Natural killer cell (primary cell): ENCODE measurements at regions not wholly inside any gene's neighbourhood (a gene's known extent, or its start where the extent isn't known, plus 50 kb on each side); places are given as distances from the start of the nearest gene placed in this dataset.

Source experiments
- ATAC-seq, 3 donors: fragments of 150-1000 bp in 2 of 3; fragments of 200-7000 bp in 1 of 3; cut with Tn5 transposase; 1 replicate in 1 of 3; 2 replicates in 2 of 3; pipeline ENCODE4 v1.10.0; 2021; ENCODE audit warnings: mild to moderate bottlenecking in 2 of 3, moderate library complexity in 2 of 3
- DNase-seq, 2 donors: peaks; one replicate each; pipeline versions ENCODE4 v3.0.0 to v3.0.0-alpha.2; 2013 to 2021; ENCODE audit warnings: mixed read lengths in 1 of 2
- H3K27ac ChIP-seq: one replicate; pipeline ENCODE4 v1.5.1; 2013; ENCODE audit warnings: mild to moderate bottlenecking, low read length
- H3K27me3 ChIP-seq: one replicate; pipeline ENCODE4 v1.6.1; 2013; ENCODE audit warnings: low read length; ENCODE audit not compliant: control insufficient read depth, insufficient read depth
- H3K36me3 ChIP-seq: one replicate; pipeline ENCODE4 v1.6.1; 2013; ENCODE audit warnings: low read length; ENCODE audit not compliant: control insufficient read depth, insufficient read depth
- H3K4me1 ChIP-seq: one replicate; pipeline ENCODE4 v1.6.1; 2013; ENCODE audit warnings: low read length; ENCODE audit not compliant: control insufficient read depth, insufficient read depth
- H3K4me3 ChIP-seq: one replicate; pipeline ENCODE4 v1.5.1; 2013; ENCODE audit warnings: low read length
- H3K9me3 ChIP-seq: one replicate; pipeline ENCODE4 v1.6.1; 2013; ENCODE audit warnings: low read length; ENCODE audit not compliant: control insufficient read depth, insufficient read depth
- H3K27ac Mint-ChIP-seq, 2 donors: one replicate each; pipeline ENCODE4 v1.8.0; 2022; ENCODE audit warnings: mild to moderate bottlenecking in 2 of 2, mixed read lengths in 2 of 2, moderate library complexity in 1 of 2
- H3K27me3 Mint-ChIP-seq, 2 donors: one replicate each; pipeline ENCODE4 v1.8.0; 2022; ENCODE audit warnings: low read depth in 2 of 2, mixed read lengths in 2 of 2
- H3K36me3 Mint-ChIP-seq: one replicate; pipeline ENCODE4 v1.8.0; 2022; ENCODE audit warnings: mixed read lengths
- H3K4me1 Mint-ChIP-seq, 2 donors: one replicate each; pipeline ENCODE4 v1.8.0; 2022; ENCODE audit warnings: mixed read lengths in 2 of 2
- H3K4me3 Mint-ChIP-seq: one replicate; pipeline ENCODE4 v1.8.0; 2022; ENCODE audit warnings: mild to moderate bottlenecking, moderate library complexity, mixed read lengths
- H3K9me3 Mint-ChIP-seq, 2 donors: one replicate each; pipeline ENCODE4 v1.8.0; 2022; ENCODE audit warnings: mixed read lengths in 2 of 2
- whole genome bisulfite sequencing: methylation state at CpG from one replicate; pipeline ENCODE4 v1.1.7; 2013; ENCODE audit warnings: missing lambda C conversion rate; ENCODE audit not compliant: insufficient coverage; 5-methylcytosine and 5-hydroxymethylcytosine counted together
- intact Hi-C: fragments of 100-400 bp; cut with micrococcal nuclease; formaldehyde crosslinking; loops from one replicate; pipeline ENCODE4 v1.14.2; 2022
- TF ChIP-seq, protein P1 (sequence below): fragments of 200-600 bp; IDR thresholded peaks from one replicate; pipeline ENCODE4 v1.8.0; 2022; ENCODE audit warnings: antibody characterized with exemption

DNA sequence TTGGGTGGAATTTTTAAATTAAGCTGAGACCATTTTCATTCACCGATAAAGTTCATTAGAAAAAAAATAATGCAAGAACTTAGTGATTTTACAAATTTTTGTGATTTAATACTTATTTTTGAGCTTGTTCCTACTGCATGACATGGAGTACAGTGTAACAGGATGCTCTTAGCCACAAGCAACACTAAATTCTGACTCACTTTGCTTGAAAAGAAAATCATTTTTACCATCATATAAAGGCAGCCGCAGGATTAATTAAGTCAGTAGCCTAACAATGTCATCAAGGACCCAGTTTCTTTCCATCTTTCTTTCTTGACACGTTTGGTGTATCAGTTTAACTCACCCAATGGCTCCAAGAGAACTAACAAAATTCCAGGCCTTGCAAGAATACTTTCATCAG, 540.3 kb upstream of the LUZP2 start:
- 75% methylated on average over 2 of the region's 3 CpGs for WGBS
- no peaks in the 10 kb centered on the region for H3K27me3 ChIP-seq
- ATAC-seq (no peak), DNase-seq (no peak)
- TF ChIP-seq, protein P1, sequence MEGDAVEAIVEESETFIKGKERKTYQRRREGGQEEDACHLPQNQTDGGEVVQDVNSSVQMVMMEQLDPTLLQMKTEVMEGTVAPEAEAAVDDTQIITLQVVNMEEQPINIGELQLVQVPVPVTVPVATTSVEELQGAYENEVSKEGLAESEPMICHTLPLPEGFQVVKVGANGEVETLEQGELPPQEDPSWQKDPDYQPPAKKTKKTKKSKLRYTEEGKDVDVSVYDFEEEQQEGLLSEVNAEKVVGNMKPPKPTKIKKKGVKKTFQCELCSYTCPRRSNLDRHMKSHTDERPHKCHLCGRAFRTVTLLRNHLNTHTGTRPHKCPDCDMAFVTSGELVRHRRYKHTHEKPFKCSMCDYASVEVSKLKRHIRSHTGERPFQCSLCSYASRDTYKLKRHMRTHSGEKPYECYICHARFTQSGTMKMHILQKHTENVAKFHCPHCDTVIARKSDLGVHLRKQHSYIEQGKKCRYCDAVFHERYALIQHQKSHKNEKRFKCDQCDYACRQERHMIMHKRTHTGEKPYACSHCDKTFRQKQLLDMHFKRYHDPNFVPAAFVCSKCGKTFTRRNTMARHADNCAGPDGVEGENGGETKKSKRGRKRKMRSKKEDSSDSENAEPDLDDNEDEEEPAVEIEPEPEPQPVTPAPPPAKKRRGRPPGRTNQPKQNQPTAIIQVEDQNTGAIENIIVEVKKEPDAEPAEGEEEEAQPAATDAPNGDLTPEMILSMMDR = no peak
- H3K4me3 ChIP-seq = no peak overlapping the region
- no peaks in the 10 kb centered on the region for H3K4me1 ChIP-seq
- Mint-ChIP-seq H3K27ac (no peak overlapping the region), H3K4me1 (no peaks in the 10 kb centered on the region), H3K36me3 (no peaks in the 10 kb centered on the region), H3K4me3 (no peak overlapping the region), H3K9me3 (no peaks in the 10 kb centered on the region), H3K27me3 (no peaks in the 10 kb centered on the region)
- intact Hi-C loops = no loop called here
- H3K9me3 ChIP-seq = no peaks in the 10 kb centered on the region
- H3K27ac ChIP-seq = no peak overlapping the region
- no peaks in the 10 kb centered on the region for H3K36me3 ChIP-seq

DNA sequence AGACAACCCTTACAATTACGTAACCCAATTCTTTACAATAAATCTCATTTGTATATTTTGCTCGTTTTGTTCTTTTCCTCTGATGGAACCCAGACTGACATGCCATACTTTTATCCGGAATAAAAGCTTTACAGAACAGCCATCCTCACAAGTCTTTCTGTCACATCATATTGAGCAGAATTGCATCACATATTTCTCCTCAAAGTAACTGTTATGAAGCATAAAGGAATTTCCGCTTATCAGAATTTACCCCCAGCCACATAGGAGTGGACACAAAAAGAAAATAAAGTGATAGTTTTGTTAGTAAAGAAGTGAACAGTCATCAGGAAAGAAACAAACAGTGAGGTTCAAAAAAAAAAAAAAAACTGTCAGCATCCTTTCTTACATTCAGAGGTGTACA, 539.5 kb upstream of the LUZP2 start:
- H3K9me3 ChIP-seq = no peaks in the 10 kb centered on the region
- Mint-ChIP-seq H3K4me3 (no peak overlapping the region), H3K27me3 (no peaks in the 10 kb centered on the region), H3K27ac (no peak overlapping the region), H3K36me3 (no peaks in the 10 kb centered on the region), H3K9me3 (no peaks in the 10 kb centered on the region), H3K4me1 (no peaks in the 10 kb centered on the region)
- WGBS = 96% methylated on average over 3 of the region's 4 CpGs
- no peaks in the 10 kb centered on the region for H3K36me3 ChIP-seq
- TF ChIP-seq, protein P1 = no peak
- no peak for ATAC-seq
- intact Hi-C loops = no loop called here
- DNase-seq = no peak
- H3K27me3 ChIP-seq = no peaks in the 10 kb centered on the region
- no peak overlapping the region for H3K4me3 ChIP-seq
- H3K27ac ChIP-seq = no peak overlapping the region
- no peaks in the 10 kb centered on the region for H3K4me1 ChIP-seq

DNA sequence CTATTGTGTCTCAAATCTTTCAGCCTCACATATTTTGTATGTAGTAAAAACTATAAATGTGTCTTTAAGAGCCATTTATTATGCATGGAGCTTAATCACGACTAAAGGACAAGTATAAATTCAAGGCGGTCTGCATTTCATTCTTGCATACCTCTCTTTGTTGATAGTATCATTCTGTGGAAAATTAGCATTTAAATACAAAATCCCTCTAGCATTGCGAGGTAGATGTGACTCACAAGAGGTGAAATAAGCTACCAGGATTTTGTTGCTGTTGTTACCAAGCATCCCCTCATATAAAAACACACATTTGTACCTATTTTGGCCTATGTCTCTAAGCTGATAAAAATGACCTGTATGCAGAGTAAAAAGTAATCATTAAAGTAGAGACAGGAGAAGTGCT, 537.4 kb upstream of the LUZP2 start:
- DNase-seq = no peak
- no peaks in the 10 kb centered on the region for H3K9me3 Mint-ChIP-seq
- H3K4me3 Mint-ChIP-seq = no peak overlapping the region
- no peaks in the 10 kb centered on the region for H3K4me1 ChIP-seq
- no peaks in the 10 kb centered on the region for H3K27me3 ChIP-seq
- H3K9me3 ChIP-seq = no peaks in the 10 kb centered on the region
- H3K36me3 Mint-ChIP-seq = no peaks in the 10 kb centered on the region
- 90% methylated on average over 2 of the region's 3 CpGs for WGBS
- H3K27ac Mint-ChIP-seq = no peak overlapping the region
- TF ChIP-seq, protein P1 = no peak
- H3K4me3 ChIP-seq = no peak overlapping the region
- H3K27me3 Mint-ChIP-seq = no peaks in the 10 kb centered on the region
- H3K27ac ChIP-seq = no peak overlapping the region
- intact Hi-C loops = no loop called here
- no peak for ATAC-seq
- H3K36me3 ChIP-seq = no peaks in the 10 kb centered on the region
- no peaks in the 10 kb centered on the region for H3K4me1 Mint-ChIP-seq

DNA sequence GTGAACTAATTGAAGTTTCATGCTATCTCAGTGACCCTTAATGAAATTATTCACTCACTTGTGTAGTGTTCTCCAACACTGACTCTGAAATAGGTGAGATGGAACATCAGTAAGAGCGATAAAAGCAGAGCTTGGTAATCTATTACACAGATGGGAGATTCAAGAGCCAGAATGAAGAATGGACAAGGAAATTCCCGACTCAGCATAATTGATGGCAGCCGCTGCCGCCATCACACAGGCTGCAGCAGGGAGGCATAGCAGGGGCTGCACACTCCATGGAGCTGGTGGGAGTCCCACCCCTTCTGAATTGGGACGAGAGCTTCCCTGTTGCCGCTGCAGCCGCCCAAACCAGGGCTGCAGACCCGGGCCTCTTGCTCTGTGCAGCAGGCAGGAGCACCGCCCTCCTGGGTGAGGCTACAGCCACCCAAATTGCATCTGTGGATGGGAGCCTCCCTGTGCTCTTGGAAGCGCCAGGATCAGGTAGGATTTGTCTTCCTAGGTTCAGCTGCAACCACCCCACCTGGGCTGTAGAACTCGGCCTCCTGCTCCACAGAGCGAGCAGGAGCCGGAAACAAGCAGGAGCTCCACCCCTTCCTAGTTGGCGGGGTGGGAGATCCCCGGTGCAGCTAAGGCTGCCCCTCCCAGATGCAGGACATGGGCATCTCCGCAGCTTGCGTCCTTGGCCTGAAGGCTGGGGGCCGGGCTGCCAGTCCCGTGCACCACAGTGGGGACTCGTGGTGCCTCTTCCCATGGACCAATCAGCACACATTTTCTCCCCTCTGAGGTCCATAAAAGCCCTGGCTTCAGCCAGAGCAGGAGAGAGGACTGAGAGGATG, 535.1 kb upstream of the LUZP2 start:
- Histone ChIP-seq H3K4me1 (no peaks in the 10 kb centered on the region), H3K9me3 (no peaks in the 10 kb centered on the region), H3K4me3 (no peak overlapping the region), H3K27ac (no peak overlapping the region), H3K36me3 (no peaks in the 10 kb centered on the region), H3K27me3 (no peaks in the 10 kb centered on the region)
- H3K27ac Mint-ChIP-seq = no peak overlapping the region
- H3K4me3 Mint-ChIP-seq = no peak overlapping the region
- ATAC-seq (no peak), DNase-seq (no peak)
- intact Hi-C loops = no loop called here
- H3K27me3 Mint-ChIP-seq = no peaks in the 10 kb centered on the region
- H3K9me3 Mint-ChIP-seq = no peaks in the 10 kb centered on the region
- no peaks in the 10 kb centered on the region for H3K36me3 Mint-ChIP-seq
- WGBS = 87% methylated on average over 20 of the region's 20 CpGs
- no peaks in the 10 kb centered on the region for H3K4me1 Mint-ChIP-seq
- TF ChIP-seq, protein P1 = no peak
